B cell (primary cell): ENCODE measurements at regions not wholly inside any gene's neighbourhood (a gene's known extent, or its start where the extent isn't known, plus 50 kb on each side); places are given as distances from the start of the nearest gene placed in this dataset.

Source experiments
- ATAC-seq: fragments of 200-7000 bp; cut with Tn5 transposase; one replicate; pipeline ENCODE4 v1.10.0; 2021; ENCODE audit warnings: low read depth, mild to moderate bottlenecking, moderate number of reproducible peaks, moderate library complexity
- CTCF ChIA-PET: fragments of 350-600 bp; sonication (Branson Sonifier 250); formaldehyde crosslinking; loops from one replicate; lab custom pipeline; 2021; ENCODE audit warnings: antibody characterized with exemption, inconsistent platforms; lab: Charles Lee
- POLR2A ChIA-PET: fragments of 350-600 bp; sonication (Branson Sonifier 250); formaldehyde crosslinking; loops from one replicate; lab custom pipeline; 2021; ENCODE audit warnings: antibody characterized with exemption; lab: Charles Lee
- DNase-seq: peaks from one replicate; pipeline ENCODE4 v3.0.0; 2013
- H2AFZ ChIP-seq: 2 replicates; pipeline ENCODE4 v1.6.1; 2012; ENCODE audit warnings: mild to moderate bottlenecking, low read depth, low read length; ENCODE audit not compliant: insufficient read depth, poor library complexity, severe bottlenecking
- H3K27ac ChIP-seq, 2 donors: 1 replicate in 1 of 2; 2 replicates in 1 of 2; pipeline ENCODE4 v1.5.1; 2012 to 2013; ENCODE audit warnings: low read length in 2 of 2, mild to moderate bottlenecking in 2 of 2, moderate library complexity in 1 of 2
- H3K27me3 ChIP-seq, 4 experiments: fragments of 200-600 bp in 1 of 4; sonication (generic) in 1 of 4; replicated peaks in 1 of 4; 1 replicate in 2 of 4; 2 replicates in 2 of 4; pipeline versions ENCODE4 v1.6.1 to v1.7.0; 2013 to 2016; ENCODE audit warnings: low read length in 3 of 4, mild to moderate bottlenecking in 2 of 4, mixed read lengths in 1 of 4, moderate library complexity in 1 of 4; ENCODE audit not compliant: insufficient read depth in 4 of 4, control insufficient read depth in 3 of 4; ENCODE audit errors: control extremely low read depth in 1 of 4
- H3K36me3 ChIP-seq, 2 experiments: replicated peaks in 1 of 2; 1 replicate in 1 of 2; 2 replicates in 1 of 2; pipeline versions ENCODE4 v1.6.1 to v1.7.1; 2013; ENCODE audit warnings: low read length in 1 of 2; ENCODE audit not compliant: insufficient read depth in 2 of 2, control insufficient read depth in 1 of 2; ENCODE audit errors: control extremely low read depth in 1 of 2, extremely low read depth in 1 of 2
- H3K4me1 ChIP-seq, 2 donors: fragments of 200-600 bp in 1 of 2; sonication (generic) in 1 of 2; 1 replicate in 1 of 2; 2 replicates in 1 of 2; pipeline versions ENCODE4 v1.5.1 to v1.6.1; 2013 to 2017; ENCODE audit warnings: low read length in 2 of 2; ENCODE audit not compliant: control insufficient read depth in 2 of 2, insufficient read depth in 2 of 2
- H3K4me2 ChIP-seq: replicated peaks from 2 replicates; pipeline ENCODE3; 2012; ENCODE audit warnings: mild to moderate bottlenecking, low read depth, low read length; ENCODE audit not compliant: poor library complexity, severe bottlenecking
- H3K4me3 ChIP-seq, 5 experiments: fragments of 200-600 bp in 1 of 5; sonication (generic) in 1 of 5; 1 replicate in 3 of 5; 2 replicates in 2 of 5; pipeline versions ENCODE4 v1.5.1 to v1.7.0; 2011 to 2016; ENCODE audit warnings: low read length in 4 of 5, mild to moderate bottlenecking in 4 of 5, low read depth in 2 of 5, control low read depth in 1 of 5, moderate library complexity in 1 of 5; ENCODE audit not compliant: insufficient read depth in 1 of 5; ENCODE audit errors: control extremely low read depth in 1 of 5, extremely low read depth in 1 of 5
- H3K79me2 ChIP-seq: fragments of 200-600 bp; sonication (generic); one replicate; pipeline ENCODE4 v1.6.0; 2016; ENCODE audit warnings: low read length; ENCODE audit not compliant: control insufficient read depth, insufficient read depth
- H3K9ac ChIP-seq: fragments of 200-600 bp; sonication (generic); 2 replicates; pipeline ENCODE4 v1.6.1; 2017; ENCODE audit warnings: mild to moderate bottlenecking, low read length, moderate library complexity
- H3K9me3 ChIP-seq, 3 donors: one replicate each; pipeline versions ENCODE4 v1.6.1 to v1.7.1; 2013; ENCODE audit warnings: low read length in 2 of 3; ENCODE audit not compliant: control insufficient read depth in 2 of 3, insufficient read depth in 1 of 3; ENCODE audit errors: control extremely low read depth in 1 of 3
- H4K20me1 ChIP-seq: 2 replicates; pipeline ENCODE4 v1.6.0; 2012; ENCODE audit warnings: mild to moderate bottlenecking, low read length; ENCODE audit not compliant: insufficient read depth, control insufficient read depth, poor library complexity, severe bottlenecking
- H3K27ac Mint-ChIP-seq: one replicate; pipeline ENCODE4 v1.8.0; 2021; ENCODE audit warnings: mixed read lengths
- H3K27me3 Mint-ChIP-seq: one replicate; pipeline ENCODE4 v1.8.0; 2021; ENCODE audit warnings: mixed read lengths
- H3K4me1 Mint-ChIP-seq: one replicate; pipeline ENCODE4 v1.8.0; 2021; ENCODE audit warnings: mixed read lengths
- H3K4me3 Mint-ChIP-seq: one replicate; pipeline ENCODE4 v1.8.0; 2021; ENCODE audit warnings: mixed read lengths
- H3K9me3 Mint-ChIP-seq: one replicate; pipeline ENCODE4 v1.8.0; 2022; ENCODE audit warnings: mixed read lengths; ENCODE audit not compliant: insufficient read depth
- EZH2 ChIP-seq: IDR thresholded peaks from 2 replicates; pipeline ENCODE4 v1.6.1; 2012; ENCODE audit warnings: borderline replicate concordance, low read depth, mild to moderate bottlenecking, moderate library complexity, low read length; ENCODE audit not compliant: insufficient read depth, poor library complexity, severe bottlenecking
- WGBS: methylation state at CpG from one replicate; pipeline ENCODE4 v1.1.5; 2013; ENCODE audit warnings: missing lambda C conversion rate; ENCODE audit not compliant: insufficient coverage; 5-methylcytosine and 5-hydroxymethylcytosine counted together
- intact Hi-C: fragments of 100-400 bp; cut with micrococcal nuclease; formaldehyde crosslinking; loops from one replicate; pipeline ENCODE4 v1.10.0; 2022
- TF ChIP-seq, protein P1 (sequence below): fragments of 200-600 bp; IDR thresholded peaks from one replicate; pipeline ENCODE4 v1.8.0; 2022; ENCODE audit warnings: antibody characterized with exemption, mild to moderate bottlenecking

DNA sequence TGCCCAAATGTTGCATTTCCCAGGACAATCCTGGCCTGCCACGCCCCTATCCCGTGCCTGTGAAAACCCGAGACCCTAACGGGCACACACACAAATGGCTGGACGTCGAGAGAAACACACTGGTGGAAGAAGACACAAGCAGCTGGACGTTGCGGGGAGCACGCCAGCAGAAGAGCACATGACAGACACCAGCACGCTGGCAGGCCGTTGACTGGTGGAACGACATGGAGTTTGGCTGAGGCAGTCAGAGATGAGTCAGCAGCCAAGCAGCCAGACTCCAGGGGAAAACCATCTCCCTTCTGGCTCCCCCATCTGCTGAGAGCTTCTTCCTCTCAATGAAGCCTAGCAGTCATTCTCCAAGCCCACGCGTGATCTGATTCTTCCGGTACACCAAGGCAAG is 606.7 kb upstream of the LRRC4C start:
- ChIA-PET POLR2A (no interaction called here), CTCF (no interaction called here)
- 96% methylated on average over 15 of the region's 15 CpGs for WGBS
- TF ChIP-seq EZH2 = no peak
- TF ChIP-seq, protein P1, sequence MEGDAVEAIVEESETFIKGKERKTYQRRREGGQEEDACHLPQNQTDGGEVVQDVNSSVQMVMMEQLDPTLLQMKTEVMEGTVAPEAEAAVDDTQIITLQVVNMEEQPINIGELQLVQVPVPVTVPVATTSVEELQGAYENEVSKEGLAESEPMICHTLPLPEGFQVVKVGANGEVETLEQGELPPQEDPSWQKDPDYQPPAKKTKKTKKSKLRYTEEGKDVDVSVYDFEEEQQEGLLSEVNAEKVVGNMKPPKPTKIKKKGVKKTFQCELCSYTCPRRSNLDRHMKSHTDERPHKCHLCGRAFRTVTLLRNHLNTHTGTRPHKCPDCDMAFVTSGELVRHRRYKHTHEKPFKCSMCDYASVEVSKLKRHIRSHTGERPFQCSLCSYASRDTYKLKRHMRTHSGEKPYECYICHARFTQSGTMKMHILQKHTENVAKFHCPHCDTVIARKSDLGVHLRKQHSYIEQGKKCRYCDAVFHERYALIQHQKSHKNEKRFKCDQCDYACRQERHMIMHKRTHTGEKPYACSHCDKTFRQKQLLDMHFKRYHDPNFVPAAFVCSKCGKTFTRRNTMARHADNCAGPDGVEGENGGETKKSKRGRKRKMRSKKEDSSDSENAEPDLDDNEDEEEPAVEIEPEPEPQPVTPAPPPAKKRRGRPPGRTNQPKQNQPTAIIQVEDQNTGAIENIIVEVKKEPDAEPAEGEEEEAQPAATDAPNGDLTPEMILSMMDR = no peak
- no peak overlapping the region for H3K4me3 ChIP-seq
- no peak overlapping the region for H3K4me2 ChIP-seq
- no peak overlapping the region for H3K4me3 Mint-ChIP-seq
- H3K4me1 ChIP-seq = no peaks in the 10 kb centered on the region
- no peaks in the 10 kb centered on the region for H3K27me3 Mint-ChIP-seq
- H3K27ac Mint-ChIP-seq = no peak overlapping the region
- H3K27ac ChIP-seq = no peak overlapping the region
- H2AFZ ChIP-seq = no peak overlapping the region
- no peaks in the 10 kb centered on the region for H3K79me2 ChIP-seq
- H3K9me3 ChIP-seq = peaks cover 0 to 10% (median 0%) of the 10 kb centered on the region in 3 donors
- no peaks in the 10 kb centered on the region for H4K20me1 ChIP-seq
- H3K27me3 ChIP-seq = no peaks in the 10 kb centered on the region
- no peaks in the 10 kb centered on the region for H3K4me1 Mint-ChIP-seq
- ATAC-seq = no peak
- H3K9ac ChIP-seq = no peak overlapping the region
- no peaks in the 10 kb centered on the region for H3K36me3 ChIP-seq
- H3K9me3 Mint-ChIP-seq = peaks cover 5% of the 10 kb centered on the region
- no peak for DNase-seq
- intact Hi-C loops = no loop called here

DNA sequence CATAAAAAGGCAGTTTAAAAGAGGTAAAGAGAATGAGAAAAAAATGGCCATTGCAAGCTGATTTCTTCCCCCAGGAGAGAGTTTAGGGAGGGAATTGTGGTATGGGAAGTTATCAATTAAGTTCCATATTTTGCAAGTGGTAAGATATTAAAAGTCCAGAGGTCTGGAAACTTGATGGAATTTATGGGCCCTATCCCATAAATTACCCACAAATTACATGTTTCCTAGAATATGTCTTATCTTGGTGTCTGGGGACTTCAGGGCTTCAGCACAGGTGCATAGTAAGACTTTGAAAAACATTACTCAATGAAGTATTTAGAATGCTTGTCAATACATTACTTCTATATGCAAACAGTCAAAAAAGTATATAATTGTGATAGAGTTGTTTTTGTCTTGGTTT is 614.9 kb upstream of the LRRC4C start:
- intact Hi-C loops = loop anchor here (10.0 kb wide), 1 partner anchor 60 kb away; no protein-coding TSS in a partner anchor
- Histone ChIP-seq H3K27ac (no peak overlapping the region), H3K27me3 (no peaks in the 10 kb centered on the region), H3K4me3 (no peak overlapping the region), H3K9me3 (no peaks in the 10 kb centered on the region), H2AFZ (no peak overlapping the region), H3K9ac (no peak overlapping the region), H3K79me2 (no peaks in the 10 kb centered on the region), H4K20me1 (no peaks in the 10 kb centered on the region), H3K36me3 (no peaks in the 10 kb centered on the region), H3K4me1 (no peaks in the 10 kb centered on the region), H3K4me2 (no peak overlapping the region)
- no peak for ATAC-seq
- peaks cover 2% of the 10 kb centered on the region for H3K9me3 Mint-ChIP-seq
- no peak overlapping the region for H3K27ac Mint-ChIP-seq
- H3K27me3 Mint-ChIP-seq = no peaks in the 10 kb centered on the region
- no peaks in the 10 kb centered on the region for H3K4me1 Mint-ChIP-seq
- CTCF ChIA-PET = no interaction called here
- TF ChIP-seq EZH2 = no peak
- TF ChIP-seq, protein P1 = no peak
- H3K4me3 Mint-ChIP-seq = no peak overlapping the region
- POLR2A ChIA-PET = no interaction called here
- no peak for DNase-seq
